ENCODE measurements at regions not wholly inside any gene's neighbourhood (a gene's known extent, or its start where the extent isn't known, plus 50 kb on each side); places are given as distances from the start of the nearest gene placed in this dataset.

- no peak for TF ChIP-seq CTCF (IDR thresholded peaks at IDR 0.05; ENCODE audit: unreplicated experiment)
- no peaks in the 10 kb centered on the region for H3K27me3 Mint-ChIP-seq
- peaks cover 2% of the 10 kb centered on the region for H3K4me1 Mint-ChIP-seq (ENCODE audit: low read depth)
- no peak overlapping the region for H3K27ac Mint-ChIP-seq
- H3K36me3 Mint-ChIP-seq (ENCODE audit: insufficient read depth): no peaks in the 10 kb centered on the region
- DNase-seq (ENCODE audit: low spot score, unreplicated experiment): no peak
- no peak overlapping the region for H3K4me3 Mint-ChIP-seq (ENCODE audit: low read depth)
- peaks cover 9% of the 10 kb centered on the region for H3K9me3 Mint-ChIP-seq (ENCODE audit: low read depth)
Observed at GRCh38 chr3:145716519-145716918, 444.5 kb downstream of the PLOD2 start.

GRCh38 chr3:145719114-145719513, 441.9 kb downstream of the PLOD2 start:
- Mint-ChIP-seq H3K27ac (no peak overlapping the region), H3K4me1 (ENCODE audit: low read depth) (peaks cover 2% of the 10 kb centered on the region), H3K36me3 (ENCODE audit: insufficient read depth) (no peaks in the 10 kb centered on the region), H3K27me3 (no peaks in the 10 kb centered on the region), H3K9me3 (ENCODE audit: low read depth) (peaks cover 4% of the 10 kb centered on the region), H3K4me3 (ENCODE audit: low read depth) (no peak overlapping the region)
- no peak for TF ChIP-seq CTCF (IDR thresholded peaks at IDR 0.05; ENCODE audit: unreplicated experiment)
- no peak for DNase-seq (ENCODE audit: low spot score, unreplicated experiment)

GRCh38 chr3:145721273-145721805, 439.6 kb downstream of the PLOD2 start:
- Mint-ChIP-seq H3K36me3 (ENCODE audit: insufficient read depth) (no peaks in the 10 kb centered on the region), H3K9me3 (ENCODE audit: low read depth) (peaks cover 4% of the 10 kb centered on the region), H3K4me3 (ENCODE audit: low read depth) (no peak overlapping the region), H3K27ac (no peak overlapping the region), H3K4me1 (ENCODE audit: low read depth) (peaks cover 2% of the 10 kb centered on the region), H3K27me3 (no peaks in the 10 kb centered on the region)
- no peak for DNase-seq (ENCODE audit: low spot score, unreplicated experiment)
- TF ChIP-seq CTCF (IDR thresholded peaks at IDR 0.05; ENCODE audit: unreplicated experiment): no peak

GRCh38 chr3:145721815-145722214, 439.2 kb downstream of the PLOD2 start:
- Mint-ChIP-seq H3K27me3 (no peaks in the 10 kb centered on the region), H3K36me3 (ENCODE audit: insufficient read depth) (no peaks in the 10 kb centered on the region), H3K4me3 (ENCODE audit: low read depth) (no peak overlapping the region), H3K27ac (no peak overlapping the region), H3K4me1 (ENCODE audit: low read depth) (peaks cover 2% of the 10 kb centered on the region), H3K9me3 (ENCODE audit: low read depth) (peaks cover 4% of the 10 kb centered on the region)
- no peak for DNase-seq (ENCODE audit: low spot score, unreplicated experiment)
- TF ChIP-seq CTCF (IDR thresholded peaks at IDR 0.05; ENCODE audit: unreplicated experiment): no peak

GRCh38 chr3:145727476-145727875, 433.5 kb downstream of the PLOD2 start:
- Mint-ChIP-seq H3K9me3 (ENCODE audit: low read depth) (peaks cover 4% of the 10 kb centered on the region), H3K27me3 (no peaks in the 10 kb centered on the region), H3K36me3 (ENCODE audit: insufficient read depth) (no peaks in the 10 kb centered on the region), H3K4me3 (ENCODE audit: low read depth) (no peak overlapping the region), H3K4me1 (ENCODE audit: low read depth) (no peaks in the 10 kb centered on the region), H3K27ac (no peak overlapping the region)
- no peak for DNase-seq (ENCODE audit: low spot score, unreplicated experiment)
- TF ChIP-seq CTCF (IDR thresholded peaks at IDR 0.05; ENCODE audit: unreplicated experiment): no peak

Data from progenitor cell of endocrine pancreas (in vitro differentiated cells).